Mesendoderm (in vitro differentiated cells): ENCODE measurements at regions not wholly inside any gene's neighbourhood (a gene's known extent, or its start where the extent isn't known, plus 50 kb on each side); places are given as distances from the start of the nearest gene placed in this dataset.

Source experiments
- DNase-seq: peaks from one replicate; pipeline ENCODE4 v3.0.0; 2013
- H2AK5ac ChIP-seq: 2 replicates; pipeline ENCODE4 v1.6.1; 2013; ENCODE audit warnings: low read length, inconsistent platforms
- H2BK120ac ChIP-seq: 2 replicates; pipeline ENCODE4 v1.6.1; 2013; ENCODE audit warnings: low read depth, mild to moderate bottlenecking, low read length, moderate library complexity, mixed read lengths
- H2BK15ac ChIP-seq: replicated peaks from 2 replicates; pipeline ENCODE4 v1.6.1; 2013; ENCODE audit warnings: low read depth, mild to moderate bottlenecking, moderate library complexity
- H2BK5ac ChIP-seq: 2 replicates; pipeline ENCODE4 v1.6.1; 2013; ENCODE audit warnings: low read length, inconsistent platforms
- H3K18ac ChIP-seq: 2 replicates; pipeline ENCODE4 v1.6.1; 2013; ENCODE audit warnings: mild to moderate bottlenecking, low read length, mixed read lengths
- H3K23ac ChIP-seq: one replicate; pipeline ENCODE4 v1.6.1; 2013; ENCODE audit warnings: low read length
- H3K27ac ChIP-seq: 2 replicates; pipeline ENCODE4 v1.5.1; 2013; ENCODE audit warnings: low read depth, mild to moderate bottlenecking, inconsistent platforms, low read length, moderate library complexity
- H3K27me3 ChIP-seq: 2 replicates; pipeline ENCODE4 v1.6.1; 2013; ENCODE audit warnings: low read length, control low read depth, mild to moderate bottlenecking, inconsistent platforms; ENCODE audit not compliant: insufficient read depth, poor library complexity
- H3K36me3 ChIP-seq: 2 replicates; pipeline ENCODE4 v1.6.1; 2013; ENCODE audit warnings: low read length, inconsistent platforms; ENCODE audit not compliant: control insufficient read depth, insufficient read depth
- H3K4ac ChIP-seq: one replicate; pipeline ENCODE4 v1.6.1; 2013; ENCODE audit warnings: low read depth, mild to moderate bottlenecking, low read length, moderate library complexity
- H3K4me1 ChIP-seq: 2 replicates; pipeline ENCODE4 v1.6.1; 2013; ENCODE audit warnings: low read depth, low read length, inconsistent platforms; ENCODE audit not compliant: control insufficient read depth
- H3K4me2 ChIP-seq: 2 replicates; pipeline ENCODE4 v1.6.1; 2013; ENCODE audit warnings: low read length
- H3K4me3 ChIP-seq: 2 replicates; pipeline ENCODE4 v1.5.1; 2013; ENCODE audit warnings: mild to moderate bottlenecking, low read length
- H3K56ac ChIP-seq: one replicate; pipeline ENCODE4 v1.6.1; 2013; ENCODE audit warnings: low read length
- H3K79me1 ChIP-seq: 2 replicates; pipeline ENCODE4 v1.6.1; 2013; ENCODE audit warnings: low read length, inconsistent platforms
- H3K79me2 ChIP-seq: 2 replicates; pipeline ENCODE4 v1.6.1; 2013; ENCODE audit warnings: mild to moderate bottlenecking, low read length; ENCODE audit not compliant: control insufficient read depth, insufficient read depth
- H3K9ac ChIP-seq: 2 replicates; pipeline ENCODE4 v1.6.1; 2013; ENCODE audit warnings: low read length, inconsistent platforms
- H4K5ac ChIP-seq: one replicate; pipeline ENCODE4 v1.6.1; 2013; ENCODE audit warnings: low read length
- H4K8ac ChIP-seq: one replicate; pipeline ENCODE4 v1.6.1; 2013; ENCODE audit warnings: low read depth, mild to moderate bottlenecking, control low read depth, low read length, moderate library complexity
- WGBS: extraction: QIAGEN DNeasy Blood & Tissue Kit; methylation state at CpG from one replicate; pipeline ENCODE4 v1.1.7; 2013; ENCODE audit warnings: low lambda C conversion rate, missing lambda C conversion rate; ENCODE audit not compliant: insufficient coverage; ENCODE audit errors: extremely low coverage; 5-methylcytosine and 5-hydroxymethylcytosine counted together

DNA sequence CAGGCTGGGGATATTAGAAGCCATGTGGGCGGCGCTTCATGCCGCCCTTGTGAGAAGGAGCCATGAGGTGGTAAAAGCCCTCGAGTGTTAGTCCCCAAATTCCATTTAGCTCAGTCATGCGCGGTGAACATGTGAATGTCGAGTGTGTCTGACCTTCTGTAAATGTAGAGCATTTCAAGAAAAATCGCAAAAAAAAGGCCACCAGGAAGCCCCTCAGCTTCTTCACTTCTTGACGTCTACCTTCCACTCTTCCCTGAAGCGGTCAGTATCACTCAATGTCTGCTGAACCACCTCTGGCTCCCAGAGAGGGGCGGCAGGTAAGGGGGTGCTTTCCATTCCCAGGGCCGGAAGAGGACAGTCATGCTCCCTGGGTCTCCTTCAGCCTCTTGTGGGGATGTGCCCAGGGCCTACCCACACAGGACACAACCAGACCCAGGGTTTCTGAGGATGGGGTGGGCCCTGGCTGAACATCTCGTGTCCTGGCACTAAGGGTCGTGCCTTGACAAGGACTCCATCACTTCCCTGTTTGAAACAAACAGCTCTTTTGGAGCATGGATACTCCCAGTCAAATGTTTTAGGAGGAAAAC lies 274.9 kb downstream of the FAM43A start:
- H3K27me3 ChIP-seq, result no peaks in the 10 kb centered on the region
- no peaks in the 10 kb centered on the region for H3K36me3 ChIP-seq
- H3K56ac ChIP-seq, result no peak overlapping the region
- H2BK5ac ChIP-seq, result no peak overlapping the region
- H4K8ac ChIP-seq, result no peak overlapping the region
- no peak overlapping the region for H2BK120ac ChIP-seq
- no peak overlapping the region for H3K9ac ChIP-seq
- no peaks in the 10 kb centered on the region for H3K4me1 ChIP-seq
- no peak overlapping the region for H2BK15ac ChIP-seq
- H3K23ac ChIP-seq, result no peak overlapping the region
- no peaks in the 10 kb centered on the region for H3K79me1 ChIP-seq
- no peak overlapping the region for H3K27ac ChIP-seq
- no peak overlapping the region for H4K5ac ChIP-seq
- H3K79me2 ChIP-seq, result no peaks in the 10 kb centered on the region
- H3K4me3 ChIP-seq, result no peak overlapping the region
- no peak for DNase-seq
- H3K18ac ChIP-seq, result no peak overlapping the region
- no peak overlapping the region for H3K4ac ChIP-seq
- H2AK5ac ChIP-seq, result no peak overlapping the region
- no CpG with 5 or more reads among the region's 14 CpGs for WGBS
- no peak overlapping the region for H3K4me2 ChIP-seq

DNA sequence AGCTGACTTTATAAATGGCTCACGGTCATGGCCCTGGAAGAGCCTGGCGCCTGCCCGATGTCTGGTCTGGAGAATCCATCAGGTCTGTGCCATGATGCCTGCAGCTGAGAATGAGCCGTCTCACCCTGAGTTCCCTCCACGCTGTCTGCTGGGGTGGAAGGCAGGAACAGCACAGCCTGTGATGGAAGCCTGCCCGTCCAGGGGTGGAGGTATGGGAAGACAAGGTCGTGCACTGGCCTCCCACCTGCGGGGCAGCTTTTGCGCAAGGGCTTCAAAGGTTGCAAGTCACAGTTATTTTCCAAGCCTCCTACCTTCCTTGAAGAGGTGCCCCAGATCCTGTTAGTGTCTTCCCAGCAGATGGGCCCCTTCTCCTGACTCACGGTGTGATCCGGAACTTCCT lies 275.5 kb downstream of the FAM43A start:
- no peaks in the 10 kb centered on the region for H3K79me1 ChIP-seq
- H3K79me2 ChIP-seq, result no peaks in the 10 kb centered on the region
- H2BK15ac ChIP-seq, result no peak overlapping the region
- no CpG with 5 or more reads among the region's 11 CpGs for WGBS
- no peak overlapping the region for H3K56ac ChIP-seq
- H3K4me2 ChIP-seq, result no peak overlapping the region
- H3K4me3 ChIP-seq, result no peak overlapping the region
- H2BK120ac ChIP-seq, result no peak overlapping the region
- H3K4me1 ChIP-seq, result no peaks in the 10 kb centered on the region
- DNase-seq, result no peak
- H3K27me3 ChIP-seq, result no peaks in the 10 kb centered on the region
- no peak overlapping the region for H3K18ac ChIP-seq
- H3K23ac ChIP-seq, result no peak overlapping the region
- no peaks in the 10 kb centered on the region for H3K36me3 ChIP-seq
- no peak overlapping the region for H2AK5ac ChIP-seq
- no peak overlapping the region for H2BK5ac ChIP-seq
- H3K27ac ChIP-seq, result no peak overlapping the region
- H3K4ac ChIP-seq, result no peak overlapping the region
- no peak overlapping the region for H3K9ac ChIP-seq
- H4K8ac ChIP-seq, result no peak overlapping the region
- no peak overlapping the region for H4K5ac ChIP-seq

DNA sequence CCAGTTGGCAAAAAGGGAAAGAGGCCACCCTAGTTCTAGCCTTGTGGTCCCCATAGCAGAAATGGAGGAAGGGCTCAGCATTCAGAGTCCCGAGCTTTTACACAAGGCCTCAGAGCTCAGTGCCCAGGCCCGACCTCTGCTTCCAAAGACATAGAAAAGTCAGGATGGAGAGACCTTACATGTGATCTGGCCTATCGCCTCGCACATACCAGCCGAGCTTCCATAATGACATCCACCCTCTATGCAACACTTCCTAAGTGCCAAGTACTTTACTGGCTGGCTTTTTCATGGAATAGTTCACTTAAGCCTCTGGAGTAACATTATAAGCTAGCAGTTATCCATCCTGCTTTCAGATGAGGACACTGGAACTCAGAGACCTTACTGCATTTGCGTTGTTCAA lies 275.9 kb downstream of the FAM43A start:
- H3K27me3 ChIP-seq, result no peaks in the 10 kb centered on the region
- H4K5ac ChIP-seq, result no peak overlapping the region
- no peak overlapping the region for H2BK120ac ChIP-seq
- H3K4me3 ChIP-seq, result no peak overlapping the region
- H3K4me1 ChIP-seq, result no peaks in the 10 kb centered on the region
- H3K79me2 ChIP-seq, result no peaks in the 10 kb centered on the region
- no peak for DNase-seq
- H2BK15ac ChIP-seq, result no peak overlapping the region
- no peaks in the 10 kb centered on the region for H3K79me1 ChIP-seq
- H3K36me3 ChIP-seq, result no peaks in the 10 kb centered on the region
- H3K56ac ChIP-seq, result no peak overlapping the region
- WGBS, result no CpG with 5 or more reads among the region's 6 CpGs
- no peak overlapping the region for H2BK5ac ChIP-seq
- no peak overlapping the region for H3K23ac ChIP-seq
- H4K8ac ChIP-seq, result no peak overlapping the region
- no peak overlapping the region for H2AK5ac ChIP-seq
- no peak overlapping the region for H3K18ac ChIP-seq
- no peak overlapping the region for H3K9ac ChIP-seq
- H3K4me2 ChIP-seq, result no peak overlapping the region
- no peak overlapping the region for H3K27ac ChIP-seq
- H3K4ac ChIP-seq, result no peak overlapping the region

DNA sequence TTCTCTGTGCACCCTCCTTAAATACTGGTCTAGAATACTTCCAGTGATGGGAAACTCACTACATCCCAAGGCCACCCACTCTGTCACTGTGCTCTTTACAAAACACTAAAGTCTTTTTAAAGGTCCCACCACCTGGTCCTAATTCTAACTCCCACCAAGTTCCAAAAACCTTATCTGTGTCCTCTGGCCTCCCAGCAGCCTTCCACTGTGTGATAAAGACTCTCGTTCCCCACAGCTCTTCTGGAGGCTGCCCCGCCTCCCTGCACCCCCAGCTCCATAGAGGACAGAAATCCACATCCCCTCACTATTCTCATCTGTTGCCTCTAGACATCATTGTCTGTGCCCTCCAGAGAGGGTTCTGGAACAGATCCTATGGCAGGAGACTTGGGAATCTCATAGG lies 276.4 kb downstream of the FAM43A start:
- no peaks in the 10 kb centered on the region for H3K27me3 ChIP-seq
- H4K8ac ChIP-seq, result no peak overlapping the region
- H3K18ac ChIP-seq, result no peak overlapping the region
- H4K5ac ChIP-seq, result no peak overlapping the region
- no peaks in the 10 kb centered on the region for H3K4me1 ChIP-seq
- no peak overlapping the region for H2BK15ac ChIP-seq
- H3K4ac ChIP-seq, result no peak overlapping the region
- DNase-seq, result no peak
- H3K36me3 ChIP-seq, result no peaks in the 10 kb centered on the region
- no peak overlapping the region for H3K9ac ChIP-seq
- no peak overlapping the region for H2BK5ac ChIP-seq
- WGBS, result no CpG with 5 or more reads among the region's 2 CpGs
- no peaks in the 10 kb centered on the region for H3K79me1 ChIP-seq
- H3K4me3 ChIP-seq, result no peak overlapping the region
- no peak overlapping the region for H2AK5ac ChIP-seq
- no peak overlapping the region for H3K56ac ChIP-seq
- H3K79me2 ChIP-seq, result no peaks in the 10 kb centered on the region
- no peak overlapping the region for H3K23ac ChIP-seq
- no peak overlapping the region for H2BK120ac ChIP-seq
- H3K4me2 ChIP-seq, result no peak overlapping the region
- H3K27ac ChIP-seq, result no peak overlapping the region

DNA sequence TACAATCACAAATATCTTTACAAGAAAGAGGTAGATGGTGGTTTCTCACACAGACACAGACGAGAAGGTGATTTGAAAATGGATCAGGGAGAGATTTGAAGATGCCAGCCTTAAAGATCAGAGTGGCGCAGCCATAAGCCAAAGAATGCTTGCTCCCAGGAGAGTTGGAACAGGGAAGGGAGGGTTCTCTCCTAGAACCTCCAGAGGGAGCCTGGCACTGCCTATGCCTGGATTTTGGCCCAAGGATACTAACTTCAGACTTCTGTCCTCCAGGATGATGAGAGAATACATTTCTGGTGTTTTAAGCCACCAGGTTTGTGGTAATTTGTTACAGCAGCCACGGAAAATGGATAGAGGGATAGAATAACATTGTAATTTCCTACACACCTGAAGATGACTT lies 279.1 kb downstream of the FAM43A start:
- no peak for DNase-seq
- H3K27me3 ChIP-seq, result no peaks in the 10 kb centered on the region
- H4K5ac ChIP-seq, result no peak overlapping the region
- H3K79me1 ChIP-seq, result no peaks in the 10 kb centered on the region
- no peaks in the 10 kb centered on the region for H3K4me1 ChIP-seq
- H3K9ac ChIP-seq, result no peak overlapping the region
- H3K36me3 ChIP-seq, result no peaks in the 10 kb centered on the region
- no peak overlapping the region for H3K4me3 ChIP-seq
- no peak overlapping the region for H4K8ac ChIP-seq
- no peaks in the 10 kb centered on the region for H3K79me2 ChIP-seq
- H2BK120ac ChIP-seq, result no peak overlapping the region
- H2AK5ac ChIP-seq, result no peak overlapping the region
- H2BK15ac ChIP-seq, result no peak overlapping the region
- no peak overlapping the region for H3K56ac ChIP-seq
- H3K23ac ChIP-seq, result no peak overlapping the region
- no peak overlapping the region for H3K4ac ChIP-seq
- no peak overlapping the region for H3K27ac ChIP-seq
- H2BK5ac ChIP-seq, result no peak overlapping the region
- H3K4me2 ChIP-seq, result no peak overlapping the region
- no CpG with 5 or more reads among the region's 3 CpGs for WGBS
- no peak overlapping the region for H3K18ac ChIP-seq
